Activated T-cell treated with anti-CD3 and anti-CD28 coated beads for 48 hours (primary cell): ENCODE measurements at regions not wholly inside any gene's neighbourhood (a gene's known extent, or its start where the extent isn't known, plus 50 kb on each side); places are given as distances from the start of the nearest gene placed in this dataset.
"Not testable (repeated sequence)": the region's sequence is repeated elsewhere in the genome, so short reads cannot be mapped to it uniquely, and the experiment has no call there.

Source experiments
- DNase-seq: peaks from one replicate; pipeline ENCODE4 v3.0.0-alpha.2; 2020; ENCODE audit warnings: low read depth

GRCh38 chr4:53920116-53920515 lies 144.3 kb downstream of the CHIC2 start:
- DNase-seq, result no peak

DNA sequence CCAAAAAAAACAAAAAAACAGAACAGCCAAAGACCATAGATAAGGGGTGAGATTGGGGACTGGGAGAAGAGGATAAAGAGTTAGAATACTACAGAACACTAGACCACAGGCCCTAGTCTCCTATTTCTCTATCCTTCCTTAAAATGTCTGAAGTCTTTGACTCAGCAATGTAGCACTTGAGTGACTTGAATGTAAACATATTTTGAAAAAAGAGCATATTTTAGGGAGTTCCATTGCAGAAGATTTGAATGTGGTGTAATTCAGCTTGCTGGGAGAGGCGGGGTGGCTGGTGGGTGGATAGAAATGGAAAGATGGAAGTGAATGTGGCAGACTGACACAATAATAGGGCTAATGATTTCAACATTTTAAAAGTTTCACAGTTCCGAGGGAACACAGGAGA lies 144.9 kb downstream of the CHIC2 start:
- DNase-seq, result no peak

- DNase-seq, result no peak
Measured at GRCh38 chr4:53917729-53918128, 146.7 kb downstream of the CHIC2 start.

- no peak for DNase-seq
Measured at GRCh38 chr4:53916431-53916889, 147.9 kb downstream of the CHIC2 start.

- peak; percentile 40 for DNase-seq
Measured at GRCh38 chr4:53914313-53915016, 149.9 kb downstream of the CHIC2 start.

- no peak for DNase-seq
Measured at GRCh38 chr4:53913771-53914170, 150.6 kb downstream of the CHIC2 start.

DNA sequence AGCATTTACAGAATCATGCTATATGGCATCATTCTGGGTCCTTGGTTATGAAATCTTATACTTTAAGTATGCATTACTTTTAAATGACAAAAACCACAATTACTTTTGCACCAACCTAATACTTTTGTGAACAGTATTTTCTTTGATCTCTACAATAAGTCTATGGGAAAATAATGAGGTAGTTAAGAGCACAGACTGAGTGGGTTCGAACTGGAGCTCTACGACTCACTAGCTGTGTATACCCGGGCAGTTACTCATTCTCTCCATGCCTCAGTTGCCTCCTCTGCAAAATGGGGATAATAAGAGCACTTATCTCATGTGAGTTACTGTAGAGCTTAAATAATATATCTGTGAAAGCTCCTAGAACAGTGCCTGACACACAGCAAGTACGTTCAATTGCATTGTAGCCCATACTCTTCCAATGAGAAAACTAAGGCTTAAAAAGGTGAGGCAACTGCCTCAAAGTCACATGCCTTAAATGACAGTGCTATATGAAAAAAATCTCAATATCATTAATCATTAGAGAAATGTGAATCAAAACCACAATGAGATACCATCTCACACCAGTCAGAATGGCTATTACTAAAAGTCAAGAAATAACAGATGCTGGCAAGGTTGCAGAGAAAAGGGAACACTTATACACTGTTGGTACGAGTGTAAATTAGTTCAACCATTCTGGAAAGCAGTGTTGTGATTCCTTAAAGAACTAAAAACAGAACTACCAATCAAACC lies 151.5 kb downstream of the CHIC2 start:
- DNase-seq, result no peak

DNA sequence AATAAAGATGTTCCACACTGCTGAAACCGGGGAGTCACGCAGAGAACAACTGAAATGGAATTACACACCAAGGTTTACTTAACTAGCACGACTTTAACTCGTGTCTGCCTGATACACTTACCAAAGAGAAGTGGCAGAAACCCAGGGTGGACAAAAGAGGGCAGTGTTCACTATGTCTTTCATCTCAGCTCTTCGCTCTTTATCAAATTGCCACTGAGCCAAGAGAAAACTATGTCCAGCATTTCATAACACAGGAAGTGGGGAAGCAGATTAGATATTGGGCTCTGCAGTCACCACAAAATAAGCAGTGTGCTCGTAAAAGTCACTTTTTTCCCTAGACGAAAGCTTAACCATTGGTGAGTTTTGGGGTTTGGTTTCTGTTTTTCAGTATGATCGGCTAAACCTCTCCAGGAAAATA lies 155.7 kb downstream of the CHIC2 start:
- DNase-seq, result no peak

GRCh38 chr4:53907772-53908171 lies 156.6 kb downstream of the CHIC2 start:
- no peak for DNase-seq

GRCh38 chr4:53906606-53907190 lies 157.7 kb downstream of the CHIC2 start:
- no peak for DNase-seq

GRCh38 chr4:53905941-53906377 lies 158.4 kb downstream of the CHIC2 start:
- DNase-seq, result no peak

DNA sequence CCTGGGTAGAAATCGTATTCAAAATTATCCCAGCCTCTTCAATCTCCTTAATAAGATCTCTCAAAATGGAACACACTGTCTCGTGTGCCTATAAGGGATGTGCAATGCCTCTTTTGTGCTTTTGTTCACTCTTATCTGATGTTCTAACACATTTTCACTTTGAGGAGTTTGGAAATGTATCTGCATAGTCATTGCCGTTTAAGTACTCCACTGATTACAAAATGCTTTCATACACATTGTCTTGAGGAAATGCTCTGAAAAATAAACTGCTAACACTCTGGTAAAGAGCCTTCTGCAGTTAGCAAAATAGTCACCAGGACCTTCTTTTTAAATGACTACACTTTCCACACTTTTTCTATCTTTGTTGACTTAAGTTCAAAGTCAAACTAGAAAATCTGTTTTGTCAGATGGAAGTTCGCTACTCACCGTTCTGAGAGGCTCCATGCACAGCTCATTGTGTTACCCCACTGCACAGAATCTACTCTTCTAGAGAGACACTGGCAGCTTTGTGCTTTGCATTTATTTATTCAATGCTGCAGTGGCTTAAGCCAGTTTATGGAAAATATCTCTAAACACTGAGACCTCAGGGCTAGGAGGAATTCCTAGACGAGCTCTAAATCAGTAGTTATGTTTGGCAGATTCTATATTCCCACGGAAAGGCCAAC lies 159.0 kb downstream of the CHIC2 start:
- DNase-seq, result no peak

DNA sequence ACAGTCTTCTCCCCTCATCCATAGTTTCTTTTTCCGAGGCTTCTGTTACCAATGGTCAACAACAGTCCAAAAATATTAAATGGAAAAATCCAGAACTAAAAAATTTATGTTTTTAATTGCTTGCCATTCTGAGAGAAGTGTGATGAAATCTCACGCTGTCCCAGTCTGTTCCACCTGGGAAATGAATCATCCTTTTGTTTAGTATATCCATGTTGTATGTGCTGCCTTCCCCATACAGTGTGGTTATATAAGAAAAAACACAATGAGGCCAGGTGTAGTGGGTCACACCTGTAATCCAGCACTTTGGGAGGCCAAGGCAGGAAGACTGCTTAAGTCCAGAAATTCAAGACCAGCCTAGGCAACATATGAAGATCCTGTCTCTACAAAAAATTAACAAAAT lies 161.6 kb downstream of the CHIC2 start:
- DNase-seq, result no peak

DNA sequence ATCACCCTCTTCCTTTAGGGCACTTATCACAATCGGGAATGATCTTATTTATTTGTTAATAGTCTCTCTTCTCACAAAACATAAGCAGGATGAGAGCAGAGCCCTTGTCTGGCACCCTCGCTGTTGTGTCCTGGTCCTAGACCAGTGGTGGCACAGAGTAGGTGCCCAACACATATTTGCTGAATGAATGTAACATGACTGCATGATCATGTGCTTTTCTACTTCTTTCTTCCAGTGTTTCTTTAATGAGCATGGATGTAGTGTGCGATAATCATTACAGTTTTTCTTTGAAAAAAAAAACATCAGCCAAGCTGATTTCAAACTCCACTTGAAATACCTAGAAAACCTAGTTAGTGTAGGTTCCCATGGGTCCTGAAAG lies 164.1 kb downstream of the CHIC2 start:
- no peak for DNase-seq

GRCh38 chr4:53899586-53900270 lies 164.7 kb downstream of the CHIC2 start:
- no peak for DNase-seq

DNA sequence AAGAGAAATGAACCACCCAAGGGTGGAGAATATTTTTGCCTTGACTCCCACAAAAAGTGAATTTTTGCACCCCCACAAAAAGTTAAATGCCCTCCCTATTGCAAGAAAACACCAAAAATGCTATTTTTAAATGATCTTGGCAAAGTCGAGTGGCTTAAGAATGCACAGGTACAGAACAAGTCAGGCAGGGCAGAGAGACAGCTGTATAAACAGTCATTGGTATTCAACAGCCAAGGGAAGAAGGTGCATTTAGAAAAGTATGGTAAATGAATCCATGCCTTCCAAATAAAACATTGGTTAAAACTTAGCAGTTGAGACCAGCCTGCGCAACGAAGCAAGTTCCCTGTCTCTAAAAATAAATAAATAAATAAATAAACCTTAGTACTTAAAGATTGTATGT lies 169.3 kb downstream of the CHIC2 start:
- DNase-seq, result no peak

GRCh38 chr4:53890461-53890860 lies 173.9 kb downstream of the CHIC2 start:
- DNase-seq, result no peak

- no peak for DNase-seq
Measured at GRCh38 chr4:53889326-53890055, 174.9 kb downstream of the CHIC2 start.

DNA sequence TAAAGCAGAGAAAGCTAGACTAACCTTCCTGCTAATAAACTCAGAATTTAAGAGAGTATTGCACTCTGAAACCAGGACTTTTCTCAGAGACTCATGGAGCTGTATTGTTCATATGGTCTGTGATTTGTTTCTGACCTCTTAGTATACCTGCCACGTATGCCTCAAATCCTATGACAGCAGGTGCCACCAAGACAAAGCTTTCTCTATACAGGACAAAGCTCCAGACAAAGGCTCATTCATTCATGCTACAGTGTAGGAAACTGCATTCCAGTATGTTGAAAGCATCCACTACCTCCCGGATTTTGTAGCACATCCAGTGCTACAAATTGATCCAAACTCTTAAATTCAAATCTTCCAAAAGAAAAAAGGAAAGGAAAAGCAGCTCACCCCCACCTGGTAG lies 178.3 kb downstream of the CHIC2 start:
- DNase-seq, result no peak

- DNase-seq, result no peak
Measured at GRCh38 chr4:53885668-53886067, 178.7 kb downstream of the CHIC2 start.

DNA sequence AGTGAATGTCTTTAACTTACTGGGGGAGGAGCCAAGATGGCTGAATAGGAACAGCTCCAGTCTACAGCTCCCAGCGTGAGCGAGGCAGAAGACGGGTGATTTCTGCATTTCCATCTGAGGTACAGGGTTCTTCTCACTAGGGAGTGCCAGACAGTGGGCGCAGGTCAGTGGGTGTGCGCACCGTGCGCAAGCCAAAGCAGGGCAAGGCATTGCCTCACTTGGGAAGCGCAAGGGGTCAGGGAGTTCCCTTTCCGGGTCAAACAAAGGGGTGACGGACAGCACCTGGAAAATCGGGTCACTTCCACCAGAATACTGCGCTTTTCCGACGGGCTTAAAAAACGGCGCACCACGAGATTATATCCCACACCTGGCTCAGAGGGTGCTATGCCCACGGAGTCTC lies 187.3 kb downstream of the CHIC2 start:
- not testable (repeated sequence) for DNase-seq
